ENCODE measurements at regions not wholly inside any gene's neighbourhood (a gene's known extent, or its start where the extent isn't known, plus 50 kb on each side); places are given as distances from the start of the nearest gene placed in this dataset.
"Not testable (repeated sequence)": the region's sequence is repeated elsewhere in the genome, so short reads cannot be mapped to it uniquely, and the experiment has no call there.

DNA sequence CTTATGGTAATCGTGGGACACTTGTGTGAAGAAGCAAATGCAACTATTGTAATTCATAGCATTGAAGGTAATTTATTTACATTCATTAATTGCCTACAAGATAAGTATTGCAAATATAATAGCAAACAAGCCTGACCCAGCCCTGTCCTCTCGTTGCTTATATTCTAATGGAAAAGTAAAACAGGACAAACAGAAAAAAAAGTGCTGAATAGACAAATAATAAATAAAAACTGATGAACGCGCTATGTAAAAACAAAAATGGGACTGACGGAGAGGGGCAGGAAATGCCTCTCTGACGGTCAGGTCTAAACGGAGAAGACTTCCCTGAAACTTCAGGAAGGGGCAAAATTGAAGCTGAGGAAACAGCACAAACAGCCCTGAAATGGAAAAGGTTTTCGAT lies 284.9 kb upstream of the FRG1 start:
- DNase-seq (ENCODE audit: low read depth in 2 of 2): not testable (repeated sequence)

- no peak for DNase-seq (ENCODE audit: low read depth in 2 of 2)
Observed at GRCh38 chr4:189656641-189657040, 284.0 kb upstream of the FRG1 start.

DNA sequence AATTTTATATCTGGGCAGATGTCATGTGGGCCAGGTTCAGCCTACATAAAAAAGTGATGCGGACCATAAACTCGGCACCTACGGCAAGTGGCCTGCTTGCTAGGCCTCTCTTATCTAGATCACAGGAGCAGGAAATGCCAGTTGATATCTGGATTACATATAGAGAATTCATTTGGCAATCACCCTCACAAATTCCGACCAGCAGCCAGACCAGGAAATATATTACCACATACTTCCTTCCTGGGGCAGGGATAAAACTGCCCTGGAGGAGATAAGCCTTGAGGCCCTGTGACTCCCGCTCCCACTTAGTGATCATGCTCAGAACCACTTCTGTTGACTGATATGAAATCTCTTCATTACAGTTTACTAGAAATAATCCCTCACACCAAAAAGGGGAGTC lies 282.4 kb upstream of the FRG1 start:
- not testable (repeated sequence) for DNase-seq (ENCODE audit: low read depth in 2 of 2)

GRCh38 chr4:189658831-189659230 lies 281.8 kb upstream of the FRG1 start:
- DNase-seq (ENCODE audit: low read depth in 2 of 2): not testable (repeated sequence)

GRCh38 chr4:189659287-189659686 lies 281.4 kb upstream of the FRG1 start:
- no peak for DNase-seq (ENCODE audit: low read depth in 2 of 2)

GRCh38 chr4:189660722-189661360 lies 279.8 kb upstream of the FRG1 start:
- no peak for DNase-seq (ENCODE audit: low read depth in 2 of 2)

DNA sequence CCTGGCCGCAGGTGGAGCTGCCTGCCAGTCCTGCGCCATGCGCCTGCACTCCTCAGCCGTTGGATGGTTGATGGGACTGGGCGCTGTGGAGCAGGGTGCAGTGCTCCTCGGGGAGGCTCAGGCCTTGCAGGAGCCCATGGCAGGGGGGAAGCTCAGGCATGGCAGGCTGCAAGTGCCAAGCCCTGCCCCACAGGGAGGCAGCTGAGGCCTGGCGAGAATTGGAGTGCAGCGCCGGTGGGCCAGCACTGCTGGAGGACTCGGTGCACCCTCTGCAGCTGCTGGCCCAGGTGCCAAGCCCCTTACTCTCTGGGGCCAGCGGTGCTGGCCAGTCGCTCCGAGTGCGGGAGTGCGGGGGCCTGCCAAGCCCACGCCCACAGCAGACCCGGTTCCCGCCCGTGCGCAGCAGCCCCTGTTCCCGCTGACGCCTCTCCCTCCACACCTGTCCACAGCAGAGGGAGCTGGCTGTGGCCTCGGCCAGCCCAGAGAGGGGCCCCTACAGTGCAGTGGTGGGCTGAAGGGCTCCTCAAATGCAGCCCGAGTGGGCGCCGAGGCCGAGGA lies 275.9 kb upstream of the FRG1 start:
- no peak for DNase-seq (ENCODE audit: low read depth in 2 of 2)

DNA sequence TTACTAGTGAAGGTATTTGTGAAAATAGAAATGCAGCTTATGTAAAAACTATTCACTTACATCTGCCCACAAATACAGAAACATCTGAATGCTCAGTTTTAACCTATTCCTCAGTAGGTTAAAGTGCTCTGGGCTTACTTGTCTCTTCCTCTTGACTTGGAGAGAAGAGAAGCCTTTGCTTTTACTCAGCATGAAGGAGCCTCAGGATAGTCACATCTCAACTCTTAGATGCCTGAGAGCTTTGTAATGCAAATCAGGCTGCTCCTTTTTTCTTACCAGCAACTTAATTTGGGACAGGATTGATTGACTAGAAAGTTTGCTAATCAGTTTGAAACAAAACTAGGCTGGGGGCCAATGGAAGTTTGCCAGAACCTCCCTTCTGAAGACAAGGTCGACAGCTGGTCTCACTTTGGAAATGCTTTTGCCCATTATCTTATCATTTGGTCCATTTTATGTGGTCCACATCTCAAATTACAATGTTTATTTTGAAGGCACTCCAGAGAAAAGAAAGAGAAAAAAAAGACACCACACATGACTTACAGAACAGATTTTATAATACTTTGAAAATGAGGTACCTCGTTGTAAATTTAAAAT lies 274.9 kb upstream of the FRG1 start:
- DNase-seq (ENCODE audit: low read depth in 2 of 2): not testable (repeated sequence)

- not testable (repeated sequence) for DNase-seq (ENCODE audit: low read depth in 2 of 2)
Observed at GRCh38 chr4:189667386-189667785, 273.3 kb upstream of the FRG1 start.

DNA sequence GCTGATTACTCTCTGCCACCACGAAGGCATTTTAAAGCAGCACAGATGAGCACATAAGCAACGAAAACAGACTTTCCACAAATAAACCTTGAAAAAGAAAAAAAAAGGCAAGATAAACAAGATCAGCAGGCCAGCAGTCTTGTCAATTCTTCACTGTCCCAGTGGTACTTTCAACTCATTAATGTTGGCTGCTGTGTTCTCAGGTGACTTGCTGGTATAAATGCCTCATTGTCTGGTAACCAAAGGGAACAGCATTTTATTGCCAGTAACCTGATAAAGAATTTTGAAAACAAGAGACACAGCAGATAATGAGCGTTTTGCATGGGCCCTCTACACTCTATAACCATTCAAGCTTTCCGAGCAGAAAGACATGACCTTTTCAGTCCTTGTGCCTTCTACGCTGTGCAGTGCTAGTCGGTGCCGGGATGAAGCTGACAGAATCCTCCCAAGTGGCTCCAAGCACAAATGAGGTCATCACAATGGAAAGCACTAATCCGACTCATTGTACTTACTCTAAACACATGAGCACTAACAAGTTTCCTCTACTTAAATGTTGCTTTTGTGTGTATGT lies 242.9 kb upstream of the FRG1 start:
- DNase-seq (ENCODE audit: low read depth in 2 of 2): not testable (repeated sequence)

- not testable (repeated sequence) for DNase-seq (ENCODE audit: low read depth in 2 of 2)
Observed at GRCh38 chr4:189703000-189703399, 237.7 kb upstream of the FRG1 start.

DNA sequence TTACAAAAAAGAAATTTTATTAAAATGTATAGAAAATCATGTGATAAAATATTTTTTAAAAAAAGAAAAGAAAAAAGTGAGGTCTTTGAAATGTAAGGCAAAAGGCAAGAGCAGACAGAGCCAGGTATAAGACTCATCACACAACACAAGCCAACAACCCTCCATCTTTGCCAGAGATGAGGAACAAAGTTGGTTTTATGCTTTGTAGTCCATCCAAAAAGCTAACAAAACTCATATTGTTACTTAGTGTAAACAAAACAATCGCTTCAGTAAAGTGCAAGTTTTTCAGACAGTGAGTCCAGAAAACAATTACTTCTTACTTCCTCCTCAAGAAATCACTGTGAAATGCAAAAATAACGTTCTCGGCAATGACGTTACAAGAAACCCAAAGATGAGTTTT lies 233.9 kb upstream of the FRG1 start:
- not testable (repeated sequence) for DNase-seq (ENCODE audit: low read depth in 2 of 2)

DNA sequence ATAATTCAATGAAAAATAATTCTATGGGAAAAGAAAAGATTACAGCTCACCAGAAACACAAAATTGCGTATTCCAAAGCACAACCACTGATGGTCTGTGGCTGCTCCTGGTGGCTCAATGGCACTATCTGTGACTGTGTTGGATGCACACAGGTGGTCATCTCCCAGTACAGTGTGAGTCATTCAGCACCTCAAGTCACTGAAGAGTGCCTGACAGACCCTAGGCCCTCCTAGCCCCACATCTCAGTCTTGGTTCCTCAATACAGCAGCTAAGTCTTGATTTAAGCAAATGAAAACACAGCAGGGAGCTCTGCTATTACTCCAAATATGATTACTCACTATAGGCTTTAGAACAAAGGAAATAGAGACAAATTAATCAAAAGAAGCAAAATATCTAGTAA lies 233.4 kb upstream of the FRG1 start:
- not testable (repeated sequence) for DNase-seq (ENCODE audit: low read depth in 2 of 2)

DNA sequence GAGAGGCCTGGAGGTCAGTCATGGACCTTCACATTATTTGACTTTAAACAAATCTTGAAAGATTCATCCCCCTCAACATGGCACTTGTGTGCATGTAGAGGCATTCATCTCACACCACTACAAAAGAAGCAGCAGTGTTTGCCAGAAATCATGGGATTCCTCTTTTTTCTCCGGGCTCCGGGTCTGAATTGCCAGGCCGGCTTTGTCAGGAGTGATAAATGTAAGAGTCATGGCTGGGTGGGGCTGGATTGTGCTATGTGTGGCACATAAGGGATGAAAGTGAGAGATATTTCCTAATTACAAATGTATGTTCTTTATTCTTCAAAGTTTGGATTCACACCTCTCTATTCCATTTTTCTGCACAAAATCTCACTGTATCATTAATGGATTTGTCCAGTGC lies 228.7 kb upstream of the FRG1 start:
- DNase-seq (ENCODE audit: low read depth in 2 of 2): not testable (repeated sequence)

GRCh38 chr4:189721016-189721993 lies 219.4 kb upstream of the FRG1 start:
- DNase-seq (ENCODE audit: low read depth in 2 of 2): not testable (repeated sequence)

DNA sequence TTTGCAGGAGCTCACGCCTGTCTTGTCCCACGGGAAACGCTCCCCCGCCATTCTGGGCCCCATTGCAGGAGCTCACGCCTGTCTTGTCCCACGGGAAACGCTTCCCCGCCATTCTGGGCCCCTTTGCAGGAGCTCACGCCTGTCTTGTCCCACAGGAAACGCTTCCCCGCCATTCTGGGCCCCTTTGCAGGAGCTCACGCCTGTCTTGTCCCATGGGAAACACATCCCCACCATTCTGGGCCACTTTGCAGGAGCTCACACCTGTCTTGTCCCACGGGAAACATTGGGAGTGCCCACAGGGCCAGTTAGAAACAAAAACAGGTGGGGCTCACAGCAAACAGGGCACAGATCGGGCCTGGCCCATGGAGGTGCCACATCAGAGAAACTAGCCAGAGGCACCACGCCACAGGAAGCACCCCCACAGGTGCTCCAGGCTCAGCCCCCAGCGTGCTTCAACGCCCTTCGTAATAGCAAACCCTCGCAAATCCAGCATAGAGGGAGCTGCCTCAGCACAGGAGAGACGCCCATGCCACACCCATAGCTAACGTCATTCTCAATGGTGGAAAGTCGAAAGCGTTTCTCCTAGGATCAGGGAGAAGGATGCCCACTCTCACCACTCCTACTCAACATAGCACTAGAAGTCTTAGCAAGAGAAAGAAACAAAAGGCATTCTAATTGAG lies 218.2 kb upstream of the FRG1 start:
- peak; percentile 26 to 29 for DNase-seq (ENCODE audit: low read depth in 2 of 2)

DNA sequence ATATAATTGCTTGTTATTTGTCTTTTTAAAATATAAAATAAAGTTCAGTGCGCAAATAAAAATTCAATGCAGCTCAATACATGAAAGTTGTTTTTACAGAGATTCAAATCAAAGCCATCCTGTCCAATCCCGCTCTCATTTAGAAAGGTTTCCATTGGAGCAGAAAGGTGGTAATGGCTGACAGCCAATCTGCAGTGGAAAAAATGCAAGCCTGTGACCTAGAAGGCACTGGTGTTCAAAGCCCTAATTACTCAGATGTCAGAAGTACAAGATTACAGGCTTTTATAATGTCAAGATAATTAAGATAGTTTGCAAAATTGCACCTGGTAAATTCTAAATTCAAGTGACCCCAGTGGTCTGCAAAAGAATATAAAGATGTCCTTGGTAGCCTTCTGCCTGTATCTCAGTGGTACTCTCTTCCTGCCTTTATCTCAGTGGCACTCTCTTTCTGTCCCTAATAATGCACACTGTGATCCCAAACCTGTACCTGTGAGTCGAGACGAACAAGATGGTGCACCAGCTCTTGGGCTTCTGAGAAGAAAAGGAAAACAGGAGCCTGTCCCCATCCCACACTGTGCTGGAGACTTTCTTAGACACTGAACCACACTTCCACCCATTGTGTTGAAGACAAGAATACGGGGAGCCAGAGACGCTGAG lies 212.6 kb upstream of the FRG1 start:
- DNase-seq (ENCODE audit: low read depth in 2 of 2): not testable (repeated sequence)

- not testable (repeated sequence) for DNase-seq (ENCODE audit: low read depth in 2 of 2)
Observed at GRCh38 chr4:189731989-189732388, 208.7 kb upstream of the FRG1 start.

GRCh38 chr4:189733507-189733906 lies 207.2 kb upstream of the FRG1 start:
- DNase-seq (ENCODE audit: low read depth in 2 of 2): not testable (repeated sequence)

- DNase-seq (ENCODE audit: low read depth in 2 of 2): not testable (repeated sequence)
Observed at GRCh38 chr4:189734648-189735267, 205.9 kb upstream of the FRG1 start.

Measured in lung microvascular endothelial cell (primary cell).